ENCODE measurements at regions not wholly inside any gene's neighbourhood (a gene's known extent, or its start where the extent isn't known, plus 50 kb on each side); places are given as distances from the start of the nearest gene placed in this dataset.

DNA sequence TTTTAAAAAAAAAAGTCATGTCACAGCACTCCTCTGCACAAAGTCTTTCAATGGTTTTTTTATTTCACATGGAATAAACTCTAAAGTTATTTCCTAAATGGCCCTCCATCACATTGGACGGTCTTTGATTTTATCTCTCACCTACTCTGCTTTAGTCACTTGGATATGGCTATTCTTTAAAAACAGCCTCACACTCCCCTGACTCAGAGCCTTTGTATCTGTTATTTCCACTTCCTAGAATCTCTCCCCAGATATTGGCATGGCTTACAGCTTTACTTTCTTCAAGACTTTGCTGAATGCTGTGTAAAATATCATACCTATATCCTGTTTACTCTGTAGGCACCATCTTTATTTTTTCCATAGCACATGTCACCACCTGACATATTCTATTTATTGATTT, 194.7 kb upstream of the MCHR2 start:
- TF ChIP-seq CTCF (IDR thresholded peaks at IDR 0.05; ENCODE audit: poor library complexity, severe bottlenecking) (no peak), REST (IDR thresholded peaks at IDR 0.05; ENCODE audit: borderline replicate concordance) (no peak), RAD21 (conservative IDR thresholded peaks at IDR 0.05) (no peak), EZH2 (IDR thresholded peaks at IDR 0.05; ENCODE audit: borderline replicate concordance, insufficient read depth, low read length, poor library complexity, severe bottlenecking) (no peak), EP300 (conservative IDR thresholded peaks at IDR 0.05; ENCODE audit: poor library complexity, severe bottlenecking) (no peak), POLR2AphosphoS5 (IDR thresholded peaks at IDR 0.05) (no peak), SMC3 (conservative IDR thresholded peaks at IDR 0.05; ENCODE audit: poor library complexity) (no peak), MXI1 (conservative IDR thresholded peaks at IDR 0.05; ENCODE audit: poor library complexity, severe bottlenecking) (no peak), TAF1 (IDR thresholded peaks at IDR 0.05; ENCODE audit: low read depth) (no peak)
